ENCODE measurements at regions not wholly inside any gene's neighbourhood (a gene's known extent, or its start where the extent isn't known, plus 50 kb on each side); places are given as distances from the start of the nearest gene placed in this dataset.

- no peak overlapping the region for H3K4me2 ChIP-seq (ENCODE audit: control insufficient read depth, insufficient read depth)
- RAD21 ChIA-PET (ENCODE audit: unreplicated experiment) = no interaction called here
- TF ChIP-seq ATF2 (IDR thresholded peaks at IDR 0.05; ENCODE audit: low read length) (no peak), MXI1 (IDR thresholded peaks at IDR 0.05; ENCODE audit: low read depth, low read length) (no peak), TCF7 (IDR thresholded peaks at IDR 0.05; ENCODE audit: borderline replicate concordance) (no peak), LARP7 (IDR thresholded peaks at IDR 0.05) (no peak), NRF1 (conservative IDR thresholded peaks at IDR 0.05; ENCODE audit: low read depth, low read length) (no peak)
- H3K9ac ChIP-seq (ENCODE audit: control insufficient read depth, insufficient read depth, low read length) = no peak overlapping the region
- H3K4me3 ChIP-seq = no peak overlapping the region
- 35% methylated on average over 3 of the region's 3 CpGs for WGBS (ENCODE audit: insufficient coverage, insufficient replicate concordance, low lambda C conversion rate, missing lambda C conversion rate)
- H2AFZ ChIP-seq (ENCODE audit: control insufficient read depth, low read depth, low read length) = no peak overlapping the region
- POLR2A ChIA-PET = no interaction called here
- no peaks in the 10 kb centered on the region for H4K20me1 ChIP-seq (ENCODE audit: control insufficient read depth, insufficient read depth)
- DNase-seq (ENCODE audit: low read depth, low spot score) = no peak
- intact Hi-C loops (cut with micrococcal nuclease; ENCODE audit: unreplicated experiment) = no loop called here
- in situ Hi-C loops (cut with MboI) = no loop called here
- CTCF ChIA-PET = interaction anchor here (1.3 kb wide), 1 partner anchor 10 kb away, joined by 5 read pairs; no protein-coding TSS in a partner anchor
- H3K36me3 ChIP-seq (ENCODE audit: control insufficient read depth in 2 of 2, insufficient read depth in 2 of 2, low read length in 1 of 2) = no peaks in the 10 kb centered on the region
- no peak for FAIRE-seq
- no peaks in the 10 kb centered on the region for H3K27me3 ChIP-seq (replicated peaks in 1 of 2; ENCODE audit: control insufficient read depth in 2 of 2, insufficient read depth in 2 of 2, low read length in 1 of 2)
- no peaks in the 10 kb centered on the region for H3K4me1 ChIP-seq (ENCODE audit: control insufficient read depth, insufficient read depth, low read length)
- ATAC-seq = no peak
- H3K27ac ChIP-seq (ENCODE audit: control insufficient read depth, insufficient read depth) = no peak overlapping the region
- SMC1A ChIA-PET (ENCODE audit: uncharacterized antibody, unreplicated experiment) = interaction anchor here (1.9 kb wide), 1 partner anchor 9 kb away, joined by 7 read pairs; no protein-coding TSS in a partner anchor
- no TSS peak for BruUV-seq (replicated peaks)
- no peaks in the 10 kb centered on the region for H3K9me3 ChIP-seq (replicated peaks; ENCODE audit: control insufficient read depth, insufficient read depth, low read length)
- H3K79me2 ChIP-seq (ENCODE audit: control insufficient read depth, insufficient read depth, low read length) = no peaks in the 10 kb centered on the region
These were observed 920.5 kb downstream of the TLE4 start for GRCh38 chr9:80492221-80492620.

GRCh38 chr9:80491086-80491696, 919.4 kb downstream of the TLE4 start:
- WGBS (ENCODE audit: insufficient coverage, insufficient replicate concordance, low lambda C conversion rate, missing lambda C conversion rate) = 41% methylated on average over 4 of the region's 4 CpGs
- no peaks in the 10 kb centered on the region for H3K36me3 ChIP-seq (ENCODE audit: control insufficient read depth in 2 of 2, insufficient read depth in 2 of 2, low read length in 1 of 2)
- H3K27me3 ChIP-seq (replicated peaks in 1 of 2; ENCODE audit: control insufficient read depth in 2 of 2, insufficient read depth in 2 of 2, low read length in 1 of 2) = no peaks in the 10 kb centered on the region
- H3K4me2 ChIP-seq (ENCODE audit: control insufficient read depth, insufficient read depth) = no peak overlapping the region
- FAIRE-seq = no peak
- ChIA-PET CTCF (interaction anchor here (0.7 to 1.3 kb wide), 2 partner anchors 10 to 11 kb away, joined by 3 to 5 read pairs; no protein-coding TSS in a partner anchor), POLR2A (no interaction called here), SMC1A (ENCODE audit: uncharacterized antibody, unreplicated experiment) (interaction anchor here (1.0 to 1.9 kb wide), 2 partner anchors 11 to 111 kb away, joined by 3 to 5 read pairs; no protein-coding TSS in a partner anchor), RAD21 (ENCODE audit: unreplicated experiment) (no interaction called here)
- no peak overlapping the region for H2AFZ ChIP-seq (ENCODE audit: control insufficient read depth, low read depth, low read length)
- H3K79me2 ChIP-seq (ENCODE audit: control insufficient read depth, insufficient read depth, low read length) = no peaks in the 10 kb centered on the region
- no peak overlapping the region for H3K27ac ChIP-seq (ENCODE audit: control insufficient read depth, insufficient read depth)
- no TSS peak for BruUV-seq (replicated peaks)
- DNase-seq (ENCODE audit: low read depth, low spot score) = no peak
- ATAC-seq = no peak
- in situ Hi-C loops (cut with MboI) (no loop called here), intact Hi-C loops (cut with micrococcal nuclease; ENCODE audit: unreplicated experiment) (no loop called here)
- TF ChIP-seq TAF1 (IDR thresholded peaks at IDR 0.05; ENCODE audit: borderline replicate concordance, low read depth, low read length) (no peak), CHD2 (IDR thresholded peaks at IDR 0.05; ENCODE audit: borderline replicate concordance, low read depth, low read length) (no peak), SP1 (IDR thresholded peaks at IDR 0.05; ENCODE audit: low read depth, low read length) (no peak), NRF1 (conservative IDR thresholded peaks at IDR 0.05; ENCODE audit: low read depth, low read length) (no peak), WRNIP1 (IDR thresholded peaks at IDR 0.05; ENCODE audit: borderline replicate concordance, low read depth, low read length) (no peak)
- no peaks in the 10 kb centered on the region for H3K4me1 ChIP-seq (ENCODE audit: control insufficient read depth, insufficient read depth, low read length)
- no peak overlapping the region for H3K9ac ChIP-seq (ENCODE audit: control insufficient read depth, insufficient read depth, low read length)
- H3K4me3 ChIP-seq = no peak overlapping the region
- H4K20me1 ChIP-seq (ENCODE audit: control insufficient read depth, insufficient read depth) = no peaks in the 10 kb centered on the region
- no peaks in the 10 kb centered on the region for H3K9me3 ChIP-seq (replicated peaks; ENCODE audit: control insufficient read depth, insufficient read depth, low read length)

Measured in GM12878 (cell line).